HG03066 (cell line): ENCODE measurements at regions not wholly inside any gene's neighbourhood (a gene's known extent, or its start where the extent isn't known, plus 50 kb on each side); places are given as distances from the start of the nearest gene placed in this dataset.

Experiments
- ATAC-seq: cut with Tn5 transposase; IDR thresholded peaks from one replicate; pipeline ENCODE4 v1.9.1; 2021; ENCODE audit warnings: low read depth; ENCODE audit not compliant: unreplicated experiment

DNA sequence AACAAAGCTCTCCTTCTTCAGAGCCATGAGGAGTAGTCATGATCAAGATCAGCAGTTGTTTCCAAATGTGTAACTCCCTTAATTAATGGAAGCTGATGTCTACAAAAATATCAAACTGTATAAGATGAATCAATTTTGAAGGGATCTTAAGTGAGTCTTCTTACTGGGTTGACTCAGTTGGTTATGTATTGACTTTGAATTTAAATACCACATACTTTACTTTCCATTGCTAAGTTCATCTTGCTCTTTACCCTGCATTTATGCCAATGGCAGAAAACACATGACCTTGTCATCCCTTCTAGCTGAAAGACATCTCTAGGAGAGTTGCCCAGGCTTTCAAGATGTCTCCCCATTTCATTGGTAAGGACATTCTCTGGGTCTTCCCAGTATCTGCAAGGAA, 123.2 kb upstream of the STMND1 start:
- no peak for ATAC-seq

DNA sequence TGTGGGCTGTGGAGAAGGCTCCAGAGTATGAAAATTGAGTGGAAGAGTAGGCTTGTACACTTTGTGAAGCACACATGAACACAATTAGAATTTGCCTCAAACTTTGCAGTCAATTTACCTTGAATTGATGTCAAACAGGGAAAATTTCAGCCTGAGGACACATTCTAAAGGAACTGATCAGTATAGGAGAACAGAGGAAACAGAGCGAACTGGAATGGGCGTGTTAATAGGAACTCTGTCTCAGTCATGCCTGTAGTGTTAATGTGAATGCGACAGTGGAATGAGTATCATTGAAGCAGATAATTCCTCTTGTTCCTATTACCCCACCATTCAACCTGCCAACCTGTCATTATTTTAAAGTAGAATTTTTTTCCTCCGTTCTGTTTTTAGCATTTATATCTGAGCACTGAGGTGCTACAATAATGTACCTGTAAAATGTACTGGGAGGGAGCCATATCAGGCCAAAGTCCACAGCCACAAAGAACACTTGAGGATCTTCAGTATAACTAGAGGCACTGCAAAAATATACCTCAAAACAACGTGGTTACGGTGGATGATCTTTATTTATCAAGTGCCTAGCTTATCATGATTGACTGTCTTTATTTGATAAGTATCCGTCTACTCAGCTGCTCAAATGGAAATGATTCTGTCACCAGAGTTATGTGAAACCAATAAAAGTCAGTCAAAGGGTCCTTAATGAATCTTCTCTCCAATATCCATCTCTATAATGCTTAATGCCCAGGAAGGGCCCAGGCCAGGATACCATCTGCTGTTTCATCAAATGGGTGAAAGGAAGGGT, 125.3 kb upstream of the STMND1 start:
- ATAC-seq, result no peak

DNA sequence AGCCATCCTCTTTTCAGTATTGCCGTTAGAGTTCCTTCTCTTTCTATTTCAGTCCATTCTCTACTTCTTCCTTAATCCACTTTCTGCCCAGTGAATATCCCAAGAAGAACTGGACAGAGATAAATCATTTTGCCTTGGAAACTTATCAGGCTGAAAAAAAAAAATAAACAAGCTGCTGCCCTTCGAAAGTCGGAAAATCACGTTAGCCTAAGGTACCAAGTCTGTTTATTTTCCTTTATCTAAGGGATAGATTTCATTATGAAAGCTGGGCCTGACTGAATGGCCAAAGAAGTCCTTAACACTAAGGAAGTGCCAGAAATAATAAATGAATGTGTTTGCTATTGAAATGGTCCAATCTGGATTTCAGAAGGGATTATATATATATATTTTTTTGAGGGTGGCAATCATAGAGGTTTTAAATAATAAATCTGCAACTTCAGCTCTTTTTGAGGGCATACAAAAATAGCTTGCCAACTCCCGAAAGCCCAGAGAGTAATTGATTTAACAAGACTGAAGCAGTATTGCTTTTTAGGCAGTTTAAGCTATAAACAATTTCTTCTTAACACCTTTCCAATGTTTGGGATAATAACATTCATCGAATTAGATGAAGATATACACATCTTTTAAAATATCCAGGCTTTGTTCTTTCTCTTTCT, 127.0 kb upstream of the STMND1 start:
- ATAC-seq, result no peak

DNA sequence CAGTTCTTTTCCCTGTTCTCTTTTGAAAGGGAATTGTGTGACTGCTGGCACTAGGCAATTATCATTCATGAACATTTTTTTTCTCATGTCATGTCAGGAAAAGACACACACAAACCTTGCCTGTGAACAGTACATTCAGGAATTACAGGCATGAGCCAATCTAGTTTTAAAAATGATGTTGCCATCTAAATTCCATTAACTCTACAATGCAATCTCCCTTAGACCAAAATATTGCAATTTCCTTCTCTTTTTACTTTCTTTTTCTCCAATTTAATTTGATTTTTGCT, 127.5 kb upstream of the STMND1 start:
- ATAC-seq, result no peak

DNA sequence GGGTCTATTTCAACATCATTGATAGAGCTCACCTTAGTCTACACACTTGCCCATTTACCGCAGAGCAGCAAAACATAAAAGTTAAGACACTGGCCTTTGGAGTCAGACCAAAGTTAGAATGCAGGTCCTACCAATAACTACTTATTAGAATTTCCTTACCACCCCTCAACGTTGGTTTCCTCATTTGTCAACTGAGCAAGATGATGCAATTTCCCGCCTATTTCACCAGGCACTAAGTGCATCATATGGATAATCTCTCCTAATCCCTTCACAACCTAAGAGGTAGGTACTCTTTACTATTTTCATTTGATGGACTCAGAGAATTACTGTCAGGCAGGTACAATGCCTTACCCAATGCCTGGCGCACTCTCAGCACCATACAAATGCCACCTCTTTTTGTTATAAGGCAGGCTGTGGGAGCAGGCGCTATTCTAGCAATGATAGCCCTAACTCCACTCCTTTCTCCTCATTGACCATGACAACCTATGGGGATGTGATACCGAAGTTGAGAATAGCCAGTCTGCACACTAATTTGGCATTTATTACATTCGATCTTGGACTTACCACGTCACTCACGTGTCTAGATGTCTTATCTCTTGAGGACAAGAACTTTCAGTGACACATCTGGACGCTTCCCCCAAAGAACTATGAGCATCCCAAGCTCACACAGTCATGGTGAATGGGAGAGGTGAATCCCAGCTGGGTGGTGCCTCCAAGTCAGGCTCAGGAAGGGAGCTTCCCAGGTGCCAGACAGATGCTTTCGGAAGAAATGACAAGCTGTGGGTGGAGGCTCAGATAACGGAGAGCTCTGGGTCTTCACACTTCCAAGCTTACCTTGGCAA, 128.1 kb upstream of the STMND1 start:
- ATAC-seq, result no peak

DNA sequence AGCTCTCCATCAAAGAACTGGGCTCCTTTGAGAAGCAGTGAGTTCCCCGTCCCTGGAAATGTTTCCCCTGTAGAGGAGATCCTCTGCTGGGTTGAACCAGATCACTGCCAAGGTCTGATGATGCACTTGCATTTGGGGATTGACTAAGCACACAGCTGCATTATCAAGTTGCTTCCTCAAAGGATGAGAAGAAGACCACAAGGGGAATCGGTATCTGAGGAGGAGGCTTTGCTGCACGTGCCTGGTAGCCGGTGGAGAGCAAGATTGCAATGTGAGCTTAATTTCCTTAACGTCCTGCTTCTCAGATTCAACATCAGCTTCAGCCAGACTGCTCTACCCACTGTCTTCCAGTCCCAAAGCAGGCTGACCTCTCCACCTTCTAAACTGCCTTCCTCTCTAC, 128.8 kb upstream of the STMND1 start:
- no peak for ATAC-seq

DNA sequence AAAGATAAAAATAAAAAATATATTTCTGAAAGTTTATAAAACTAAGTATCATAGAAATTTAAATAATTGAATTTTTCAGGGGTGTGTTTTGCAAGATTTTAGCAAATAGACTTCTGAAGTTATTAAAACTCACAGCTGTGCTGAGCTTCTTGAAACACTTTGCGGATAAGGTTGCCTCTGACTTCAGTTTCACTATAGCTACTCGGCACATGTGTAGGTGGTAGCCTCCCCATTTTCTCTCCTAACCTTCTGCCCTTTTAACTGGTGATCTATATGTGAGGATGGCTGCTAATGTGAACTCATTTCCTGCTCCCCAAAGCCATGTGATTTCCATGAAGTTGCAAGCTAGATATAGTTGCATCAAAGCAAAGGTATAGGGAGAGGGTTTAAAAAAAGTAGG, 129.3 kb upstream of the STMND1 start:
- ATAC-seq, result no peak

DNA sequence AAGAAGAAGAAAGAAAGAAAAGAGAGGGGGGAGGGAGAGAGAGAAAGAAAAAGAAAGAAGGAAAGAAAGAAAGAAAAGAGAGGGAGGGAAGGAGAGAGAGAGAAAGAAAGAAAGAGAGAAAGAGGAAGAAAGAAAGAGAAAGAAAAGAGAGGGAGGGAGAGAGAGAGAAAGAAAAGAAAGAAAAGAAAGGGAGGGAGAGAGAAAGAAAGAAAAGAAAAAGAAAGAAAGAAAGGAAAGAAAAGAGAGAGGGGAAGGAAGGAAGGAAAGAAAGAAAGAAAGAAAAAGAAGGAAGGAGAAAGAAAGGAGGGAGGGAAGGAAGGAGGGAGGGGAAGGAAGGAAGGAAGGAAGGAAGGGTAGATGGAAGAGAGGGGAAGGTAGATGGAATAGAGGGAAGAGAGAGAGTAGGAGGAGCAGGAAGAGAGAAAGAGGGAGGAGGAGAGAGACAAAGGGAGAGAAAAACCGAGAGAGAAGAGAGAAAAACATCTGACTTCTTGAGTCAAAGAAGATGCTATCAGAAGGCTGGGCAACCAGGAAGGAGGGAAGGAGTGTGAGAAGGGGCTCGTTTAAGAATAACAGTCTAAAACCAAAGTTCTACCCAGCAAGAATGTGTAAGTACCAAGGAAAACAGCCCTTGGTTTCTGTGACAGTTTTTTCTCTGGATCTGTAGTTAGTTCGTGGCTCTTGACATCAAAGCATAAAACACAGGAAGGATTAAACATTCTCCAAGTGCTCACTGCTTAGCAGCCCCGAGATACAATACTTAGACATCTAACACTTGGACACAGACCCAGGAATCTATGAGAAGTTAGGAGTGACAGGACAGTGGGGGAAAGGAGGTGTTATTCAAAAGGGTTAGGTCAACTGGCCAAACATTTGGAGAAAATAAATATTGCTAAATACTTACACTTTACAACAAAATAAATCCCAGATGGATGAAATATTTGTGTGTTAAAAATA, 131.9 kb upstream of the STMND1 start:
- no peak for ATAC-seq

DNA sequence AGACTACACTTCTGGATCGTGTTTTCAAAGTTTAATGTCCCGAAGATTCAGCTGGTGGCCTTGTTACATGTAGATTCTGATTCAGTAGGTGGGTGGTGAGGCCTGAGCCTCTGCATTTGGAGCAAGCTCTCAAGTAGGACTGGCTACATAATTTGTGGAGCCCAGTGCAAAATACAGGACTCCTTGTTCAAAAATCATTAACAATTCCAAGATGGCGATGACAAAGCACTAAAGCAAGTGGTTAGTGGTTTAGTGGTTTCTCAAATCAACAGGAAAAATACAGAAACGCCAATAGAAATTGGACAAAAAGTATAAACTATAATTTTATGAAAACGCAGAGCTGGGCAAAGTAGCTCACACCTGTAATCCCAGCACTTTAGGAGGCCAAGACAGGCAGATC, 133.7 kb upstream of the STMND1 start:
- no peak for ATAC-seq

DNA sequence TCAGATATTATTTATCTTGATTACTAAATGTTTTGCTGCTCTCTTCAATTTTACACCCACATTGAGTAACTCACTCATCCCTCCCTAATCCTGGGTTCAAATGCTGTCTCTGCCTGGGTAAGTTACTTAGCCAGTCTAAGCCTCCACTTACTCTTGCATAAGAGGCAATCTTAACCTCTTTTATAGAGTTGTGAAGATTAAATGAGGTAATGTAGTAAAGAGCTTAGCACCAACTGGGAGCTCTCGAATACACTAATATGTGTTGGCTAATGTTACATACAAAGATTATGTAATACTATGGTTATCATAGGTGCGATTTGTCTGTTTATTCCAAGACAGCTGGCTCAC, 134.4 kb upstream of the STMND1 start:
- no peak for ATAC-seq

DNA sequence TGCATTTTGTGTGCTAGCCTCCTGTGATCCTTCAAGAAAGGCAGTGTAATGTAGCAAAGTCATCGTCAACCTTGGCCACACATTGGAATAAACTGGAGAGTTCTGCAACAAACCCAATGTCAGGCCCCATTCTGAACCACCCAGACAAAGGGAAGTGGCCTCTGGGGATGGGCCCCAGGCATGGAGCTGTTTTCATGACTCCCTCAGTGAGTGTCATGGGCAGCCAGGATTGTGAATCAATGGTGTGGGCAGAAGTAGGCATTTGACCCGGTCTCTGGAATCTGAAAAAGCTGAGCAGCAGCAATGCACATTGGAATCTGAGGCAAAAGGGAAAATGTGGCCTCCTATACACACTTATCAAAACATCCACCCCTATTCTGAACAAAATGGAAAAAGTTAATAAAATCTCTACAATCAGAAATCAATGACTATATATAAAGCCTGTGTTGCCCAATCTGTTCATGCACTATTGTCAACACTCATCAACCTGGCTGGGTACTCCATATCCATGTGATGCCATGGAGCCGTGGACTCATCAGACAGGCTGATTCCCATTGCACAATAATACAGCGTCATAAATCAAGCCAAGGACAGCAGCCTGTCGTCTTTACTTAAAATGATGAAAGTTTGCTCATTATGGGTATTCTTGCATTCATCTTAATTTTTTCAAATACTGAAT, 134.9 kb upstream of the STMND1 start:
- no peak for ATAC-seq

DNA sequence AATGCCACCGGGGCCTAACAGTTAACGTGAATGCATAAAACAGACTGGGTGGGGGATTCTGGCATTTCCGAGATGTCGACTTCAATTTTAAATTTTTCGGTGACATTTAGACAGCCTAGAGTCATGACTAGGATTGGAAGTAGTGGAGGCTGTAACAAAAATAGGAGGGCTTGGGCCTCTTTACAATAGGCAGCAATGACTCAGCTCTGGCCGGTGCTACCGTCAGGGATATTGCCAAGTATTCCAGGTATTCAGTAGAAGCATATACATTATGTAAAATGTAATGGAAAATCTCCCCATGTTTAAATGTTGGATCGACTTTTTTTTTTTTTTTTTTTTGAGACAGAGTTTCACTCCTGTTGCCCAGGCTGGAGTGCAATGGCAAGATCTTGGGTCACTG, 136.2 kb upstream of the STMND1 start:
- ATAC-seq, result no peak

DNA sequence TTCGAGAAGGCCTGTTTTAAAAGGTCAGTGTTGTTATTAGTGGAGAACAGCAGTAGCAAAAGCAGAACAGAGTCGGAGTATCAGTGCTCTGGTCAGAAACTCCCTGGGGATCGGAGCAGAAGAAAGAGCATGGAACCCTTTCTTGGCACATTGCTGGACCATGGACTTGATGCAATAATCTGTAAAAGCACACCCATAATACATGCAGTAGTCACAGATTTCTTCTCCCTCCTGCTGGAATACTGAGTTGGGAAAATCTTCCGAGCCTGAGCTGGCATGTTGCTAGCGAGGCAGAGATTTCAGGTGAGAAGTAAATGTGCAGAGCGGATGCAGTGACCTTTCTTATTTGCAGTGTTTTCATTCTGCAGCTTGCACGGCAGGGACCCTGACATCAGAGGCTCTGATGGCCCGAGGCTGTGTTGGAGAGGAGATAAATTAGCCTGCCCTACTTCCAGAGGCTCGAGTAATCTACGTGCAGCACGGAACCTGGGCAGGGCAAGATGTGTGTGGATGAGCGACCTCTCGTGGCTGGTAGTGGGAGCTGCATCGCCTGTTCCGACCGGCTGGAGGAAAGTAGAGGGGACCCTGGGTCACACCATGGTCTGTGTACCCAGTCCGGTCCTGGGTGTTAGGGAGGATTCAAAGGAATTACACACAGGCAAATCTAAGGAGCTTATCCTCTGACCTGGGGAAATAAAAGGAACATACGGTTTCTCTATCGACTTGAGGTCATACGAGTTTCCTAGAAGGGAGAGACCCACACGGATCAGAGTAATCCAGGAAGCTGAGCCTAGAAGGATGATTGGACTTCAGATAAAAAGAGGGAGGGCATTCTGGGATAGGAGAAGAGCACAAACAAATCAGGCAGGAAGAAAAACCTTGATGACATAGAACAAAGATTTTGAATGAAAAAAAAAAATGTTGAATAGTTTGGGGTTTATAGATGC, 137.0 kb upstream of the STMND1 start:
- ATAC-seq, result no peak

DNA sequence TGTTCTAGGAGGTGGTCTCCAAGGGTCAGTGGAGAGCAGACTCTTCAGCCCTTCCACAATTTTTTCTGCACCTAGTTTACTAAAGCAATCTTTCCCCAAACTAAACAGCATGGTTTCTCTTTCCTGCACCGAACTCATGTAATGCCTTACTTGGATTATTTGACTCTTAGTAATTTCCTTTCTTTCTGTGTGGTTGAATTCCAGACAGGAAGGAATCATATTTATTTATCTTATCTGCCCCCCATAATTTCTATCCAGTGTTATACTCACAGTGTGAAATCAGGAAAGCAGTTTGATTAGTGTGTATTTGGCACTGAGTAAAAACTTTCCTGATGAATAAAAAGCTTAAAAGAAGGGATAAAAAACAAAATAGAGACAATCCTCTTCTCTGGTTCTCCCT, 140.3 kb upstream of the STMND1 start:
- ATAC-seq, result no peak

DNA sequence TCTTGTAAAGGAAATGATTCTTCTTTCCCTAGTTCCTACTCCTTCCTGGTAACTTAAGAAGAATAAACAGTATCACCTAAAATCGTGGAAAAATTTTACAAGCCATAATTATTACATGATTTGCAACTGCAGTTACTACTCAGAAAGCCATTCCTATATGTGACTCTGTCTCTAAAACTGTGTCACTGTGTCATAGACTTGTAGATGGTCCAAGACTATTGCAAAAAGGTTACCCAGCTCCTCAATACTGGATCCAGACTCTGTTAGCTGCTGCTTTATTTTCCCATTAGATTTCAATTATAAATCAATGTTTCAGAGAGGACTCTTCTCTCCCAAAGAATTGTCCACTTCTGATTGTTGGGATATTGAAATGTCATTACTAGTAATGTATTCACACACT, 142.1 kb upstream of the STMND1 start:
- no peak for ATAC-seq

DNA sequence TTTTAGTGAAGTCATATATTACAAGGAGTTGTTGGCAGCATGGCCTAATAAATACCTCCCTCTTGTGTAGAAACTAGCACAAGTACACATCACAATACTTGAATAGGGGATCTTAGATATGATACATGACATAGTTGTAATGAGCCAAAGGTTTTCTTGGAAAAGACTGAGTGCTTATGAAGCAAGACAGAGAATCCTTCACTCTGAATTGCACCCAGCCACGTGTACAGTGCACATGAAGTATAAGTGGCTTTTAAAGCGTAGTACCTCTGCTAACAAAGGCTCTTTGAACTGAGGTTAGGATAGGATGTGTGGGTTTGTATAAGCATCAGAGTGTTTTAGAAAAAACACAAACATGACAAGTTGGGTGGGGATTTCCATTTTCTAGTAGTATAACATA, 145.5 kb upstream of the STMND1 start:
- no peak for ATAC-seq

DNA sequence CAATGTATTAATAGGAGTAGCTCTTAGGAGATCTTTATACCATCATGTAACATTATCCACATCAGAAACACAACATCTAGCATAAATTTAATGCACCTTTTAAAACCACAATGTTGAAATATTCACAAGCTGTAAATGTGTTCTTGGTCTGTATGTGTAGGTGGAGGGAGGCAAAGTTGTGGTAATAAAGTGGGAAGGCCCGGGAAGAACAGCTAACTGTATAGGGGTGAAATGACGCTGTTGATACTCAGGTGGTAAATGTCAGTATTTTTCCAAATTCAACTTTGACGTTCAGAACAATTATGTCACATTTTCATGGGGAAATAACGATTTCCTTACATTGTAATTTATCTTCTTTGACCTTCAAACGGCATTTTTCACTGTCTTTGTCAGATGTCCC, 146.0 kb upstream of the STMND1 start:
- no peak for ATAC-seq

DNA sequence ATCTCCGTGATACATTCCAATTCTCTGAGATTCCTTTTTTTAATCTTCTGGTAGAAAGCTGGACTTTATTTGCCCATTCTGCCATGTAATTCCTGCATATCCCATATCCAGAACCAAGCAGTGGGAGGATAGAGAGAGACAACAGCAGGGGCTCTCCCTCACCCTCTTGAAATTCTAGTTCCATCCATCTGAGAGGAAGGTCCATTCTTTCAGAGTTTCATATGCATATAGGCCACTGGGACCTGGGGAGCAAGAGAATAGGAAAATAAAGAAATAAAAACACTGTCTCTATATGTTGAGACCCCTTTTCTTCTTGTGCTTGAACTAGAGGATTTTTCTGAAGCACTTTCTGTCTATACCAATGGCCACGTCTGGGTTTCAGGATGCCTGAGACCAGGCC, 147.9 kb upstream of the STMND1 start:
- no peak for ATAC-seq

DNA sequence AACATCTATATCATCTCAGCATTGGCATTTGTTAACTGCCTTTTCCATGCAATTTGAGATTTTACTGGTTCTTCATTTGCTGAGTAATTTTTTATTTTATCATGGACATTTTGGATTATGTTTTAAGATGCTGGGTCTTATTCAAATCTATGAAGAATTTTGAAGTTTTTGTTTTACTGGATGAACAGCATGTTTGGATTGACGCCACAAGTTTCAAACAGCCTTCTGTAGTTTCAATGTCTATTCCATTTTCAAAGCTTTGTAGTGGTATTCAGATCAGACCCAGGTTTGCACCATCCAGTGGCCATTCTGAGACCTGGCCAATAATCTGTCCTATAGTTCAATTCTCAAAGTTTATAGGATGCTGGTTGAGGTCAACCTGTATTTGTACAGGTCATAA, 148.4 kb upstream of the STMND1 start:
- ATAC-seq, result no peak
